NB4 (cell line): ENCODE measurements at regions not wholly inside any gene's neighbourhood (a gene's known extent, or its start where the extent isn't known, plus 50 kb on each side); places are given as distances from the start of the nearest gene placed in this dataset.

Experiments
- POLR2A ChIP-seq: IDR thresholded peaks from 2 replicates; pipeline ENCODE4 v1.6.1; 2011; ENCODE audit warnings: mild to moderate bottlenecking; ENCODE audit not compliant: insufficient read length; ENCODE audit errors: extremely low read depth
- TF ChIP-seq, protein P1 (sequence below): IDR thresholded peaks from one replicate; pipeline ENCODE4 v1.5.1; 2012; ENCODE audit warnings: low read depth, low read length
- TF ChIP-seq, protein P2 (sequence below): IDR thresholded peaks from 2 replicates; pipeline ENCODE4 v1.6.1; 2011; ENCODE audit warnings: low read depth, low read length

DNA sequence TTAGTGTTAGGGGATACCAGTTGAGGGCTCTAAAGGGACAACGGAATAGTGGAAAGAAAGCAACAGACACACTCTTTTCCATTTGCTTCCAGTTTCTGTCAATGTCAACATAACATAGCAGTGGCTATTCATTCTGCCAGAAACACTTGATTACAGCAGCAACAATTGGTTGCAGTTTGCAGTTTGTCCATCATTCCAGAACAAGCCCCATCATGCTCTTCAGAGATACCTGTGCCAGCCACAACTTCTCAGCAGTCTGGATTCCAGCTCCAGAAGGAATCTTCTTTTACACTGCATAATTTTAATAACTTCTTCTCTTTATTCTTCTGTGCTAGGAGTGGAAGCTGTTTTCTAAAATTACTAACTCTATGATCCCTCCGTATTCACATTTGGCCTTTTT is 1521.4 kb downstream of the PLA2G4A start:
- TF ChIP-seq, protein P1, sequence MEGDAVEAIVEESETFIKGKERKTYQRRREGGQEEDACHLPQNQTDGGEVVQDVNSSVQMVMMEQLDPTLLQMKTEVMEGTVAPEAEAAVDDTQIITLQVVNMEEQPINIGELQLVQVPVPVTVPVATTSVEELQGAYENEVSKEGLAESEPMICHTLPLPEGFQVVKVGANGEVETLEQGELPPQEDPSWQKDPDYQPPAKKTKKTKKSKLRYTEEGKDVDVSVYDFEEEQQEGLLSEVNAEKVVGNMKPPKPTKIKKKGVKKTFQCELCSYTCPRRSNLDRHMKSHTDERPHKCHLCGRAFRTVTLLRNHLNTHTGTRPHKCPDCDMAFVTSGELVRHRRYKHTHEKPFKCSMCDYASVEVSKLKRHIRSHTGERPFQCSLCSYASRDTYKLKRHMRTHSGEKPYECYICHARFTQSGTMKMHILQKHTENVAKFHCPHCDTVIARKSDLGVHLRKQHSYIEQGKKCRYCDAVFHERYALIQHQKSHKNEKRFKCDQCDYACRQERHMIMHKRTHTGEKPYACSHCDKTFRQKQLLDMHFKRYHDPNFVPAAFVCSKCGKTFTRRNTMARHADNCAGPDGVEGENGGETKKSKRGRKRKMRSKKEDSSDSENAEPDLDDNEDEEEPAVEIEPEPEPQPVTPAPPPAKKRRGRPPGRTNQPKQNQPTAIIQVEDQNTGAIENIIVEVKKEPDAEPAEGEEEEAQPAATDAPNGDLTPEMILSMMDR, result no peak
- TF ChIP-seq POLR2A, result no peak
- TF ChIP-seq, protein P2, sequence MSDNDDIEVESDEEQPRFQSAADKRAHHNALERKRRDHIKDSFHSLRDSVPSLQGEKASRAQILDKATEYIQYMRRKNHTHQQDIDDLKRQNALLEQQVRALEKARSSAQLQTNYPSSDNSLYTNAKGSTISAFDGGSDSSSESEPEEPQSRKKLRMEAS, result no peak
